SK-N-SH (cell line): ENCODE measurements at regions not wholly inside any gene's neighbourhood (a gene's known extent, or its start where the extent isn't known, plus 50 kb on each side); places are given as distances from the start of the nearest gene placed in this dataset.

Experiments used
- CTCF ChIA-PET: fragments of 300-600, 350-600 bp; formaldehyde crosslinking; extraction: SDS; loops from one replicate; lab custom pipeline; 2021; lab: Yijun Ruan, JAX
- POLR2A ChIA-PET: fragments of 350-600 bp; sonication (Branson Sonifier 250); formaldehyde crosslinking; extraction: SDS; loops from one replicate; lab custom pipeline; 2020; ENCODE audit warnings: antibody characterized with exemption, inconsistent platforms; lab: Yijun Ruan, JAX
- DNase-seq: peaks from one replicate; pipeline ENCODE4 v3.0.0; 2012
- H2AFZ ChIP-seq: fragments of 200-600 bp; sonication (generic); 2 replicates; pipeline ENCODE4 v1.8.1; 2016; ENCODE audit warnings: antibody characterized with exemption, mild to moderate bottlenecking, low read depth
- H3F3A ChIP-seq: fragments of 200-600 bp; sonication (generic); replicated peaks from 2 replicates; pipeline ENCODE3; 2016; ENCODE audit warnings: antibody characterized with exemption, mild to moderate bottlenecking; ENCODE audit not compliant: insufficient read depth
- H3K27ac ChIP-seq, 2 experiments: fragments of 200-500 bp in 1 of 2; fragments of 200-600 bp in 1 of 2; sonication (Bioruptor generic) in 1 of 2; sonication (generic), shearing (Covaris generic) in 1 of 2; 2 replicates each; pipeline versions ENCODE4 v1.5.1 to v1.6.1; 2014 to 2016; ENCODE audit warnings: low read depth in 2 of 2, inconsistent platforms in 1 of 2, low read length in 1 of 2, mild to moderate bottlenecking in 1 of 2, mixed read lengths in 1 of 2
- H3K27me3 ChIP-seq: fragments of 200-600 bp; sonication (generic), shearing (Covaris generic); 2 replicates; pipeline ENCODE4 v1.6.1; 2016; ENCODE audit warnings: mixed run types; ENCODE audit not compliant: insufficient read depth
- H3K36me3 ChIP-seq, 2 experiments: fragments of 200-500 bp in 1 of 2; fragments of 200-600 bp in 1 of 2; sonication (Bioruptor generic) in 1 of 2; sonication (generic) in 1 of 2; replicated peaks in 1 of 2; 2 replicates each; pipeline versions ENCODE3 to v1.5.1; 2014 to 2016; ENCODE audit warnings: low read length in 1 of 2, mild to moderate bottlenecking in 1 of 2; ENCODE audit not compliant: insufficient read depth in 2 of 2, control insufficient read depth in 1 of 2
- H3K4me1 ChIP-seq, 2 experiments: fragments of 200-500 bp in 1 of 2; fragments of 200-600 bp in 1 of 2; sonication (Bioruptor generic) in 1 of 2; sonication (generic), shearing (Covaris generic) in 1 of 2; 2 replicates each; pipeline versions ENCODE4 v1.5.1 to v1.6.1; 2014 to 2016; ENCODE audit warnings: low read depth in 1 of 2, low read length in 1 of 2, mixed run types in 1 of 2; ENCODE audit not compliant: insufficient read depth in 2 of 2, control insufficient read depth in 1 of 2
- H3K4me2 ChIP-seq: fragments of 200-600 bp; sonication (generic), shearing (Covaris generic); 2 replicates; pipeline ENCODE4 v1.6.1; 2017; ENCODE audit warnings: mixed run types
- H3K4me3 ChIP-seq, 2 experiments: fragments of 200-500 bp in 1 of 2; fragments of 200-600 bp in 1 of 2; sonication (Bioruptor generic) in 1 of 2; sonication (generic), shearing (Covaris generic) in 1 of 2; 2 replicates each; pipeline versions ENCODE4 v1.5.1 to v1.8.1; 2014 to 2016; ENCODE audit warnings: low read depth in 2 of 2, inconsistent platforms in 1 of 2, low read length in 1 of 2, mild to moderate bottlenecking in 1 of 2, mixed read lengths in 1 of 2, moderate library complexity in 1 of 2
- H3K79me2 ChIP-seq: fragments of 200-600 bp; sonication (generic); 2 replicates; pipeline ENCODE4 v1.8.1; 2017; ENCODE audit warnings: mild to moderate bottlenecking; ENCODE audit not compliant: insufficient read depth
- H3K9ac ChIP-seq: fragments of 200-600 bp; sonication (generic); 2 replicates; pipeline ENCODE4 v1.6.1; 2017; ENCODE audit warnings: mixed run types
- H3K9me2 ChIP-seq: fragments of 200-600 bp; sonication (generic); 2 replicates; pipeline ENCODE4 v1.6.1; 2017; ENCODE audit warnings: mixed run types
- H3K9me3 ChIP-seq: fragments of 200-600 bp; sonication (generic); 2 replicates; pipeline ENCODE4 v1.6.1; 2017; ENCODE audit warnings: mixed run types, mild to moderate bottlenecking, moderate library complexity
- H4K20me1 ChIP-seq: fragments of 200-600 bp; sonication (generic); 2 replicates; pipeline ENCODE4 v1.6.1; 2017; ENCODE audit warnings: mild to moderate bottlenecking, mixed run types; ENCODE audit not compliant: insufficient read depth
- FOSL2 ChIP-seq: IDR thresholded peaks from 2 replicates; pipeline ENCODE4 v1.4.0; 2012; ENCODE audit warnings: low read depth, mild to moderate bottlenecking, moderate library complexity, borderline replicate concordance
- MAX ChIP-seq: IDR thresholded peaks from 2 replicates; pipeline ENCODE4 v1.4.0; 2012; ENCODE audit warnings: low read depth
- MEF2A ChIP-seq: IDR thresholded peaks from 2 replicates; pipeline ENCODE4 v1.4.0; 2012; ENCODE audit warnings: low read depth, borderline replicate concordance
- RAD21 ChIP-seq: IDR thresholded peaks from 2 replicates; pipeline ENCODE4 v1.6.1; 2012; ENCODE audit warnings: mild to moderate bottlenecking, low read length
- RCOR1 ChIP-seq: fragments of 150-350 bp; IDR thresholded peaks from 2 replicates; pipeline ENCODE4 v1.6.1; 2017; ENCODE audit warnings: antibody characterized with exemption, low read length
- SMC3 ChIP-seq: IDR thresholded peaks from 2 replicates; pipeline ENCODE4 v1.6.1; 2012; ENCODE audit warnings: low read depth, low read length, improper control_type of control experiment
- YY1 ChIP-seq: IDR thresholded peaks from 2 replicates; pipeline ENCODE4 v1.4.0; 2012; ENCODE audit warnings: low read depth, mild to moderate bottlenecking
- WGBS: methylation state at CpG from one replicate; pipeline ENCODE4 v1.1.6; 2017; ENCODE audit warnings: low lambda C conversion rate; 5-methylcytosine and 5-hydroxymethylcytosine counted together
- TF ChIP-seq, protein P1 (sequence below): fragments of 200-600 bp; sonication (generic); IDR thresholded peaks from 2 replicates; pipeline ENCODE4 v1.6.1; 2017; ENCODE audit warnings: antibody characterized with exemption, mild to moderate bottlenecking, moderate library complexity
- TF ChIP-seq, protein P2 (sequence below): IDR thresholded peaks from 2 replicates; pipeline ENCODE4; 2012
- TF ChIP-seq, protein P3 (sequence below): fragments of 150-350 bp; IDR thresholded peaks from 2 replicates; pipeline ENCODE4 v1.6.1; 2017; ENCODE audit warnings: antibody characterized with exemption, low read length, low read depth, borderline replicate concordance
- TF ChIP-seq, protein P4 (sequence below): IDR thresholded peaks from 2 replicates; pipeline ENCODE4 v1.4.0; 2012; ENCODE audit warnings: low read depth, borderline replicate concordance

DNA sequence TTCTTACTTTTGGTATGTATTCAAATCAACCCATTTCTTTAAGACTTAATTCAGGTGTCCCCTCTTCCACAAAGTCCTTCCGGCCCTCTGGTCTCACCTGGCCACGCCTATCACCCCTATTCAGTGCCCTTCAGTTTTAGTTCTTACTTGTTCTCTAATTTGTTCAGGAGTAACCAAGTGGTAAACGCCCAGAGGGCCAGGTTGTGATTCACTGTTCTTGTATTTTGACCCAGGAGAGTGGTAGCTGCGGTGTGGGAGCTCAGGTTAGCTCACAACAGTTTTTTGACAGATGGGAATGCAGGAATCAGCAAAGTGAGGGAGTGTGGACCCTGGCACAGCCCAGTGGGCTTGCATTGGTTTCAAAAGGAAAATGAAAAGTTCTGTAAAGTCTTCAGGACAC is 81.7 kb upstream of the RIPOR2 start:
- Histone ChIP-seq H3K36me3 (no peaks in the 10 kb centered on the region), H3K9me3 (no peaks in the 10 kb centered on the region), H3K9ac (no peak overlapping the region), H3K4me1 (peaks cover 11 to 17% of the 10 kb centered on the region in 2 experiments), H3K4me2 (no peak overlapping the region), H3K79me2 (no peaks in the 10 kb centered on the region), H4K20me1 (no peaks in the 10 kb centered on the region), H3K27me3 (no peaks in the 10 kb centered on the region), H2AFZ (no peak overlapping the region; the same call in 1 of the 2 replicates), H3K9me2 (no peaks in the 10 kb centered on the region), H3K4me3 (no peak overlapping the region), H3K27ac (no peak overlapping the region), H3F3A (peaks cover 3% of the 10 kb centered on the region)
- no peak for DNase-seq
- CTCF ChIA-PET = interaction anchor here (0.5 to 2.9 kb wide), 12 partner anchors 9 to 492 kb away, joined by 3 to 17 read pairs (median 3); no protein-coding TSS in a partner anchor
- TF ChIP-seq MEF2A = no peak
- 82% methylated on average over 4 of the region's 4 CpGs for WGBS
- POLR2A ChIA-PET = no interaction called here

- Histone ChIP-seq H2AFZ (no peak overlapping the region), H3K36me3 (no peaks in the 10 kb centered on the region), H3K4me2 (no peak overlapping the region), H4K20me1 (no peaks in the 10 kb centered on the region), H3K9ac (no peak overlapping the region), H3K9me3 (no peaks in the 10 kb centered on the region), H3K79me2 (no peaks in the 10 kb centered on the region)
- CTCF ChIA-PET = interaction anchor here (0.5 to 2.9 kb wide), 12 partner anchors 8 to 492 kb away, joined by 3 to 17 read pairs (median 4); no protein-coding TSS in a partner anchor
- TF ChIP-seq SMC3 (peak; percentile 57), RAD21 (peak; percentile 66)
- TF ChIP-seq, protein P1, sequence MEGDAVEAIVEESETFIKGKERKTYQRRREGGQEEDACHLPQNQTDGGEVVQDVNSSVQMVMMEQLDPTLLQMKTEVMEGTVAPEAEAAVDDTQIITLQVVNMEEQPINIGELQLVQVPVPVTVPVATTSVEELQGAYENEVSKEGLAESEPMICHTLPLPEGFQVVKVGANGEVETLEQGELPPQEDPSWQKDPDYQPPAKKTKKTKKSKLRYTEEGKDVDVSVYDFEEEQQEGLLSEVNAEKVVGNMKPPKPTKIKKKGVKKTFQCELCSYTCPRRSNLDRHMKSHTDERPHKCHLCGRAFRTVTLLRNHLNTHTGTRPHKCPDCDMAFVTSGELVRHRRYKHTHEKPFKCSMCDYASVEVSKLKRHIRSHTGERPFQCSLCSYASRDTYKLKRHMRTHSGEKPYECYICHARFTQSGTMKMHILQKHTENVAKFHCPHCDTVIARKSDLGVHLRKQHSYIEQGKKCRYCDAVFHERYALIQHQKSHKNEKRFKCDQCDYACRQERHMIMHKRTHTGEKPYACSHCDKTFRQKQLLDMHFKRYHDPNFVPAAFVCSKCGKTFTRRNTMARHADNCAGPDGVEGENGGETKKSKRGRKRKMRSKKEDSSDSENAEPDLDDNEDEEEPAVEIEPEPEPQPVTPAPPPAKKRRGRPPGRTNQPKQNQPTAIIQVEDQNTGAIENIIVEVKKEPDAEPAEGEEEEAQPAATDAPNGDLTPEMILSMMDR = peak; percentile 59
- TF ChIP-seq, protein P2, sequence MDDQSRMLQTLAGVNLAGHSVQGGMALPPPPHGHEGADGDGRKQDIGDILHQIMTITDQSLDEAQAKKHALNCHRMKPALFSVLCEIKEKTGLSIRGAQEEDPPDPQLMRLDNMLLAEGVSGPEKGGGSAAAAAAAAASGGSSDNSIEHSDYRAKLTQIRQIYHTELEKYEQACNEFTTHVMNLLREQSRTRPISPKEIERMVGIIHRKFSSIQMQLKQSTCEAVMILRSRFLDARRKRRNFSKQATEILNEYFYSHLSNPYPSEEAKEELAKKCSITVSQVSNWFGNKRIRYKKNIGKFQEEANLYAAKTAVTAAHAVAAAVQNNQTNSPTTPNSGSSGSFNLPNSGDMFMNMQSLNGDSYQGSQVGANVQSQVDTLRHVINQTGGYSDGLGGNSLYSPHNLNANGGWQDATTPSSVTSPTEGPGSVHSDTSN = no peak
- TF ChIP-seq, all 33 proteins: peak for 3
- no peak for DNase-seq
- no peaks in the 10 kb centered on the region for H3K27me3 ChIP-seq
- H3K4me1 ChIP-seq = peaks cover 5 to 12% of the 10 kb centered on the region in 2 experiments
- peak overlapping the region in 1 of 2 experiments; percentile 45; a peak in 1 of 4 replicates for H3K4me3 ChIP-seq
- no peaks in the 10 kb centered on the region for H3K9me2 ChIP-seq
- POLR2A ChIA-PET = no interaction called here
- WGBS = 81% methylated on average over 7 of the region's 7 CpGs
- peaks cover 3% of the 10 kb centered on the region for H3F3A ChIP-seq
- no peak overlapping the region for H3K27ac ChIP-seq
These were observed 82.3 kb upstream of the RIPOR2 start for GRCh38 chr6:25017932-25018567.

DNA sequence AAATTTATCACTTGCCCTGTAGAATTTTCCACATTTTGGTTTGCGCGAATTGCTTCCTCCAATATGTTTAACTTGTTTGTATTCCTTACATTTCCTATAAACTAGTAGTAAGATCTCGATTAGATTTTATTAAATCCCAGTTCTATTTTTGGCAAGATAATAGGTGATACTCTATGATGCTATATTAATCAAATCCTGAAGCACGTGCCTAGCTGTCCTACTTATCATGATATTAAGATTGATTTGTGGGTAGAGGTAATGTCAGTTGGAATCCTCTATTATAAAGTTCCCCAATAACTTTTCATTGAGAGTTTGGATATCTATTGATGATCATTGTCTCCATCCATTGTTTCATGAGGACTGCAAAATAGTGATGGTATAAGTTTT is 82.8 kb upstream of the RIPOR2 start:
- no peak for DNase-seq
- no peaks in the 10 kb centered on the region for H4K20me1 ChIP-seq
- H3K4me3 ChIP-seq = no peak overlapping the region
- H3K27ac ChIP-seq = no peak overlapping the region
- H3K4me2 ChIP-seq = no peak overlapping the region
- H3K27me3 ChIP-seq = no peaks in the 10 kb centered on the region
- H3K9me2 ChIP-seq = no peaks in the 10 kb centered on the region
- no peak overlapping the region for H3K9ac ChIP-seq
- H3F3A ChIP-seq = peaks cover 3% of the 10 kb centered on the region
- WGBS = 78% methylated on average over 4 of the region's 4 CpGs
- H3K4me1 ChIP-seq = peaks cover 3 to 9% of the 10 kb centered on the region in 2 experiments; a peak in 3 of 4 replicates
- no peak overlapping the region for H2AFZ ChIP-seq
- ChIA-PET POLR2A (no interaction called here), CTCF (interaction anchor here (1.0 to 2.9 kb wide), 7 partner anchors 8 to 493 kb away, joined by 3 to 17 read pairs (median 5); no protein-coding TSS in a partner anchor)
- TF ChIP-seq, protein P3, sequence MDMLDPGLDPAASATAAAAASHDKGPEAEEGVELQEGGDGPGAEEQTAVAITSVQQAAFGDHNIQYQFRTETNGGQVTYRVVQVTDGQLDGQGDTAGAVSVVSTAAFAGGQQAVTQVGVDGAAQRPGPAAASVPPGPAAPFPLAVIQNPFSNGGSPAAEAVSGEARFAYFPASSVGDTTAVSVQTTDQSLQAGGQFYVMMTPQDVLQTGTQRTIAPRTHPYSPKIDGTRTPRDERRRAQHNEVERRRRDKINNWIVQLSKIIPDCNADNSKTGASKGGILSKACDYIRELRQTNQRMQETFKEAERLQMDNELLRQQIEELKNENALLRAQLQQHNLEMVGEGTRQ = no peak
- no peak for TF ChIP-seq MAX
- no peak for TF ChIP-seq RCOR1
- TF ChIP-seq YY1 = no peak
- TF ChIP-seq RAD21 = no peak
- no peak for TF ChIP-seq FOSL2
- TF ChIP-seq, protein P4, sequence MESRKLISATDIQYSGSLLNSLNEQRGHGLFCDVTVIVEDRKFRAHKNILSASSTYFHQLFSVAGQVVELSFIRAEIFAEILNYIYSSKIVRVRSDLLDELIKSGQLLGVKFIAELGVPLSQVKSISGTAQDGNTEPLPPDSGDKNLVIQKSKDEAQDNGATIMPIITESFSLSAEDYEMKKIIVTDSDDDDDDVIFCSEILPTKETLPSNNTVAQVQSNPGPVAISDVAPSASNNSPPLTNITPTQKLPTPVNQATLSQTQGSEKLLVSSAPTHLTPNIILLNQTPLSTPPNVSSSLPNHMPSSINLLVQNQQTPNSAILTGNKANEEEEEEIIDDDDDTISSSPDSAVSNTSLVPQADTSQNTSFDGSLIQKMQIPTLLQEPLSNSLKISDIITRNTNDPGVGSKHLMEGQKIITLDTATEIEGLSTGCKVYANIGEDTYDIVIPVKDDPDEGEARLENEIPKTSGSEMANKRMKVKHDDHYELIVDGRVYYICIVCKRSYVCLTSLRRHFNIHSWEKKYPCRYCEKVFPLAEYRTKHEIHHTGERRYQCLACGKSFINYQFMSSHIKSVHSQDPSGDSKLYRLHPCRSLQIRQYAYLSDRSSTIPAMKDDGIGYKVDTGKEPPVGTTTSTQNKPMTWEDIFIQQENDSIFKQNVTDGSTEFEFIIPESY = no peak
- no peak for TF ChIP-seq SMC3
- H3K79me2 ChIP-seq = no peaks in the 10 kb centered on the region
- no peaks in the 10 kb centered on the region for H3K9me3 ChIP-seq
- no peaks in the 10 kb centered on the region for H3K36me3 ChIP-seq
